ENCODE measurements at regions not wholly inside any gene's neighbourhood (a gene's known extent, or its start where the extent isn't known, plus 50 kb on each side); places are given as distances from the start of the nearest gene placed in this dataset.

GRCh38 chr2:134773759-134774742, 55.3 kb upstream of the TMEM163 start:
- Mint-ChIP-seq H3K9me3 (ENCODE audit: low read depth) (no peaks in the 10 kb centered on the region), H3K36me3 (ENCODE audit: low read depth) (no peaks in the 10 kb centered on the region), H3K4me1 (ENCODE audit: low read depth) (peaks cover 3% of the 10 kb centered on the region), H3K4me3 (ENCODE audit: unreplicated experiment) (no peak overlapping the region), H3K27ac (ENCODE audit: unreplicated experiment) (no peak overlapping the region), H3K27me3 (ENCODE audit: low read depth) (peaks cover 5% of the 10 kb centered on the region)
- no peak for DNase-seq (ENCODE audit: low spot score)
- TF ChIP-seq, protein P1, sequence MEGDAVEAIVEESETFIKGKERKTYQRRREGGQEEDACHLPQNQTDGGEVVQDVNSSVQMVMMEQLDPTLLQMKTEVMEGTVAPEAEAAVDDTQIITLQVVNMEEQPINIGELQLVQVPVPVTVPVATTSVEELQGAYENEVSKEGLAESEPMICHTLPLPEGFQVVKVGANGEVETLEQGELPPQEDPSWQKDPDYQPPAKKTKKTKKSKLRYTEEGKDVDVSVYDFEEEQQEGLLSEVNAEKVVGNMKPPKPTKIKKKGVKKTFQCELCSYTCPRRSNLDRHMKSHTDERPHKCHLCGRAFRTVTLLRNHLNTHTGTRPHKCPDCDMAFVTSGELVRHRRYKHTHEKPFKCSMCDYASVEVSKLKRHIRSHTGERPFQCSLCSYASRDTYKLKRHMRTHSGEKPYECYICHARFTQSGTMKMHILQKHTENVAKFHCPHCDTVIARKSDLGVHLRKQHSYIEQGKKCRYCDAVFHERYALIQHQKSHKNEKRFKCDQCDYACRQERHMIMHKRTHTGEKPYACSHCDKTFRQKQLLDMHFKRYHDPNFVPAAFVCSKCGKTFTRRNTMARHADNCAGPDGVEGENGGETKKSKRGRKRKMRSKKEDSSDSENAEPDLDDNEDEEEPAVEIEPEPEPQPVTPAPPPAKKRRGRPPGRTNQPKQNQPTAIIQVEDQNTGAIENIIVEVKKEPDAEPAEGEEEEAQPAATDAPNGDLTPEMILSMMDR (IDR thresholded peaks at IDR 0.05) = no peak

DNA sequence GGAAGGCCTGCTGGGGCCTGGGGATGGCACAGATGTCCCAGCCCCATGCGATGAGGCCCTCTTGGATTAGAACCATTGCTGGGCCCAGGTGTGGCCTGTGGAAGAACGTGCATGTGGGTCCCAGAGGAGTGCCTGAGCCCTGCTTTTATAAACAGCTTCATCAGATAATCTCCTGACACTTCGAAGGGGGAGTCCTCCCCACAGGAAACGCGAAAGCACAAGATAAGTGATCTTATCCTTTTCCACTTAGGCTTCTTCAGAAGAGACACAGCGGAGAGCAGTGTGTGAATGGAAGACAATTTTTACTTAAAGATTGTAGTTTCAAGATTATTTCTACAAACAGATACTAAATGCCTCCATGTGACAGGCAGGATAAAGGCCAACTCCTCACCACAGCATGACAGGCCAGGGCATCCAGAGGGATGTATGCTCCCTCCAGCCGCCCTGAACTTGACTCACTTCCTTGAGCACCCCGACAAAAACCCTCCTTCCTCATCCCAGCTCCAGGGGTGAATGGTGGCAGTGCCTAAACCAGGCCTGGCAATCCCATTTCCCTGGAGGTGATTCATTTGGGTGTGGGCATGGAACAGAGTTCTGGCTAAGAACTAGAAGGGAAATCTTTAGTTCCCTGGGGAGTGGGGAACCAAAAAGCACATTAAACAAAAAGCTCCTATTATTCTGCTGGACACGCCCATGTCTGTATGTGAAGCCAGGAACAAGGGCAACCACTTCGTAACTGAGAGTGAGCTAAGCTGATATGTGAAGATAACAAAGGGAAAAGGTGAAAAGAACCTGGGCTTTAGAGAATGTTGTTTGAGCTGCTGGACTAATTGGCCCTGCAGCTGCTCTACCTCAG, 56.2 kb upstream of the TMEM163 start:
- Mint-ChIP-seq H3K27ac (ENCODE audit: unreplicated experiment) (no peak overlapping the region), H3K9me3 (ENCODE audit: low read depth) (no peaks in the 10 kb centered on the region), H3K27me3 (ENCODE audit: low read depth) (peaks cover 10% of the 10 kb centered on the region), H3K4me3 (ENCODE audit: unreplicated experiment) (no peak overlapping the region), H3K36me3 (ENCODE audit: low read depth) (no peaks in the 10 kb centered on the region), H3K4me1 (ENCODE audit: low read depth) (peaks cover 3% of the 10 kb centered on the region)
- no peak for DNase-seq (ENCODE audit: low spot score)
- TF ChIP-seq, protein P1 (IDR thresholded peaks at IDR 0.05) = no peak

- Mint-ChIP-seq H3K9me3 (ENCODE audit: low read depth) (no peaks in the 10 kb centered on the region), H3K36me3 (ENCODE audit: low read depth) (no peaks in the 10 kb centered on the region), H3K4me1 (ENCODE audit: low read depth) (peaks cover 3% of the 10 kb centered on the region), H3K27ac (ENCODE audit: unreplicated experiment) (no peak overlapping the region), H3K27me3 (ENCODE audit: low read depth) (peaks cover 7% of the 10 kb centered on the region), H3K4me3 (ENCODE audit: unreplicated experiment) (no peak overlapping the region)
- TF ChIP-seq, protein P1 (IDR thresholded peaks at IDR 0.05) = no peak
- DNase-seq (ENCODE audit: low spot score) = no peak
Observed at GRCh38 chr2:134776836-134777235, 58.0 kb upstream of the TMEM163 start.

DNA sequence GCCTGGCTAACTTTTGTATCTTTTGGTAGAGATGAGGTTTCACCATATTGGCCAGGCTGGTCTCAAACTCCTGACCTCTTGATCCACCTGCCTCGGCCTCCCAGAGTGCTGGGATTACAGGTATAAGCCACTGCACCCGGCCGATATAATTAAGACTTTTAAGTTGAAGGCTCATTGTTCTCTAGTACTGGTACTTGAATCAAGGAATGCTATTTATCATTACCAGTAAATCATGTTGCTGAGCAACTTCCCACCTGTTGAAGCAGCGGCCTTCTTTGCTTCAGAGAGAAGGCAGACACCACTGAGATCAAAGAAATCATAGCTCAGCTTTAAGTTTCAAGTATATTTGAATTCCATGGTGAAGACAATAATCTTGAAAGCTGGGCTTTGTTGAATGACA, 58.8 kb upstream of the TMEM163 start:
- no peaks in the 10 kb centered on the region for H3K9me3 Mint-ChIP-seq (ENCODE audit: low read depth)
- no peak overlapping the region for H3K27ac Mint-ChIP-seq (ENCODE audit: unreplicated experiment)
- TF ChIP-seq, protein P1 (IDR thresholded peaks at IDR 0.05) = no peak
- H3K4me3 Mint-ChIP-seq (ENCODE audit: unreplicated experiment) = no peak overlapping the region
- H3K27me3 Mint-ChIP-seq (ENCODE audit: low read depth) = peaks cover 7% of the 10 kb centered on the region
- H3K36me3 Mint-ChIP-seq (ENCODE audit: low read depth) = no peaks in the 10 kb centered on the region
- DNase-seq (ENCODE audit: low spot score) = no peak
- peaks cover 5% of the 10 kb centered on the region for H3K4me1 Mint-ChIP-seq (ENCODE audit: low read depth)

- H3K36me3 Mint-ChIP-seq (ENCODE audit: low read depth) = no peaks in the 10 kb centered on the region
- peaks cover 7% of the 10 kb centered on the region for H3K27me3 Mint-ChIP-seq (ENCODE audit: low read depth)
- no peak overlapping the region for H3K4me3 Mint-ChIP-seq (ENCODE audit: unreplicated experiment)
- DNase-seq (ENCODE audit: low spot score) = no peak
- H3K4me1 Mint-ChIP-seq (ENCODE audit: low read depth) = peaks cover 10% of the 10 kb centered on the region
- TF ChIP-seq, protein P1 (IDR thresholded peaks at IDR 0.05) = peak; percentile 32
- H3K27ac Mint-ChIP-seq (ENCODE audit: unreplicated experiment) = no peak overlapping the region
- H3K9me3 Mint-ChIP-seq (ENCODE audit: low read depth) = no peaks in the 10 kb centered on the region
Observed at GRCh38 chr2:134778372-134778771, 59.6 kb upstream of the TMEM163 start.
